ENCODE measurements at regions not wholly inside any gene's neighbourhood (a gene's known extent, or its start where the extent isn't known, plus 50 kb on each side); places are given as distances from the start of the nearest gene placed in this dataset.
"Not testable (repeated sequence)": the region's sequence is repeated elsewhere in the genome, so short reads cannot be mapped to it uniquely, and the experiment has no call there.

GRCh38 chr13:80754441-80754840 is 413.5 kb upstream of the SPRY2 start:
- no peak for DNase-seq

GRCh38 chr13:80753866-80754265 is 412.9 kb upstream of the SPRY2 start:
- no peak for DNase-seq

- DNase-seq, result no peak
Measured at GRCh38 chr13:80751854-80752253, 410.9 kb upstream of the SPRY2 start.

- DNase-seq, result no peak
Measured at GRCh38 chr13:80744147-80744914, 403.4 kb upstream of the SPRY2 start.

DNA sequence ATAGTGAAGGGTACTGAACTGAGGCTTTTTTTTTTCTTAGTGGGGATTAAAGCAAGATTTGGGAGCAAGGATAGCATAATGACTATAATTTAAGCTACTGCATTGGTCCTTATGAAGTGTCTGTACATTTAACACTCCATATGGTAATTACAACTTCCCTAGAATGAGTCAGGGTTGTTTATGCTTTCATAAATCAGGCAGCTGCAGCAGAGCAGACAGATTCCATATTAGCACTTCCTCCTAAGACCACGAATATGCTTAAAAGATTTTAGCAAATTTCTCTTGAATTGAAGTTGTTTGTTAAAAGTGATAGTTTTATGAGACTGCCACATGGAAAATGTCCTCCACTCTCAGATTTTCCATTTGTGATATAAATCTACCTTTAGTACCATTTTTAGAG is 401.1 kb upstream of the SPRY2 start:
- no peak for DNase-seq

DNA sequence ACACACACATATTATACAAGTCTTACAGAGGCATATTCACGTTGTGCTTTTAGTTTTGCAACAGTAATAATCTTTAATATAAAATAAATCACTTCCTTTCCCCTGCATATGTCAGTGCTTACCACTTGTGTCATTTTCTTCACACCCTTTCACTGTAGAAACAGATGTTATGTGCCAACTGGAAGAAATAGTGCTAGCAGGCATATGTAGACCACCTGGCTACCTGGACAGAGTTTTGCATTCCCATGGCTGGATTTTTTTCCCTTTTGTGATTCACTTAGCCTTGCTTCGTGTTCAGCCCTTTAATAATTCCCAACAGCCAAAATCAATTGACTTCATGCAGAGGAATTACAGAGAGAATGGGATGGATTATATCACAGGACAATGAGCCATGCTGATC is 399.1 kb upstream of the SPRY2 start:
- DNase-seq, result no peak

GRCh38 chr13:80737513-80737912 is 396.6 kb upstream of the SPRY2 start:
- DNase-seq, result no peak

- DNase-seq, result no peak
Measured at GRCh38 chr13:80727321-80727975, 386.5 kb upstream of the SPRY2 start.

DNA sequence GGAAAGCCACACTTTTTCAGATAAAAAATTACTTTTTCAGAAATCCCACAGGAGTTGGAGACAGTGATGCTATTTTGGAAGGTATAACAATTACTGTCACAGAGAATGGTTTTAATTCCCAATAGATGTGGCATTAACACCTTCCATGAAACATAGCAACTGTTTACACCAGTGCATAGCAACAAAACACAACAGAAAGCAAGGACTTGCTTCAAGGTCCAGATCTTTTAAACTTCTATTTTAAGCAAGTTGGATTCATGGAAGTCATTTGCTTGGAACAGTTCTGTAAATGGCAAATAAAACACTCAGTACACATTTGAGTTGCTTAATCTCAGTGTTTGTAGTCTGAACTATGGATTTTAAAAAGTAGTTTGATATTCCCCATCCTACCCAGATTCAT is 385.9 kb upstream of the SPRY2 start:
- DNase-seq, result no peak

DNA sequence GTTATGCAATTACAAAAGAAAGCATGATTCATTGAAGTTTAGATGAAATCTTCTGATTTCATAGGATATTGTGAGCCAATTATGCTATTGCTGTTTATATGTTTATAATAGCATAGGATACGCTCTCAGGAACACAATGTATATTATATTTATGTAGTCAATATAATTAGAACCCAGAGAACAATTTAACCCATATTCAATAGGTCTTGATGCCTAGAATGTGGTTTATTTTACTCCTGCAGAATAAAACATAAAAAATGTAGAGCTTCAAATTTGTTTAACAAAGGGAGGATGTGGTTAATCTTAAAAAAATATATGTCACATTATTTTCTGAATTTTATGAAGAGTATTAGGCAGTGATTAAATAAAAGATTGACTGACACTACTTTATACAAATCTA is 380.8 kb upstream of the SPRY2 start:
- no peak for DNase-seq

DNA sequence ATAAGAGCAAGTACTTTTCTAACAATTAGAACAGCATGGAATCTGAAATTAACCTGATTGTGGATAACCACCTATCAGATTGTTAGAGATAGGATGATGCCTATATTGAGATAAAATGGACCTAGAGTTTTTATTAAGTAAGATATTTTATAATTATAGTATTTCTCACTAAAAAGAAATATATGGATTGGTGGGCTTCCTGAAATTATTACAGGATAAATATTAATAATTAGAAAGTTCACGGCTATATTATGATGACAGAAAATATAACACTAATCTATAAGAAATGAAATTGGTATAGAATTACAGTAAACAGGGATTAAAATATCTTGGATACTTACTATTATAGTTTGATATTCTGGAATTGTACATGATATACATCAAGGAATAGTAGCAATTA is 378.0 kb upstream of the SPRY2 start:
- DNase-seq, result no peak

GRCh38 chr13:80717776-80718175 is 376.9 kb upstream of the SPRY2 start:
- no peak for DNase-seq

DNA sequence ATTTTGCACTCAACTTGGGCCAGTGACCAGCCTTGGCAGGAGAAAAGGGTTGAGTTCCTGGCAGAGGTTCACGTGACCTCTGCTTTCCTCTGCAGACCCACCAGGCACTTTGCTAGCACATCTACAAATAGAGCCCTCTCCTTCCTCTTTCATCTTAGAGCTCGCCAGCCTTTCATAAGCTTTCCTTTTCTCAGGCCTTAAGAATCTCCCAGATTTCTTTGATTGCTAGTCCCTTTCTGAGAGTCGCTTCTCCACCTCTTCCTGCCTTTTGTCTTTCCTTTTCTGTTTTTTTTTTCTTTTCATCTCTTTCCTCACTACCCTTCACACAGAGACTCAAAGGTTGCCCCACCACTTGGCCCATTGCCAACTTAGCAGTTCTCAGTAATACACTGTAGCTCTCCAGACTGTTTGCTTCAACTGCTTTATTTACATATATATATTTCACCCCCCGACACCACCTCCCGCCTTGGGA is 375.7 kb upstream of the SPRY2 start:
- peak in 1 of 56 donors; percentile 13 for DNase-seq

DNA sequence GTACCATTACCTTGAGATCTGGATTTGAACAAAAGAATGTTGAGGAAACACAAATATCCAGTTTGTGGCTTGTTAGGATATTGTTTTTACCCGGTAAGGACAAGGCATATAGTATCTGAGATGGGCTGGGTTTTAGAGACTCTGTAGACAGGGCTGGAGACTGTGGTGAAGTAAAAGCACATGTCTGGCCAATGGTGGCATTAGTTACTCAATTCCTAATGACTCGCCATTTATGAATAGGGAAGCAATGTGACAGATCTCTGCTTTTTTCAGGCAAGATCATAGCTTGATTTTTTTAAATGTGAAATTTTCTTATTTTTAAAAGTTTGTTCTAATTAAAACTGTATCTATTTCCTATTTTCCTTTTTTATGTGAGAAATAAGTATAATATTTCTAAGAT is 371.1 kb upstream of the SPRY2 start:
- no peak for DNase-seq

DNA sequence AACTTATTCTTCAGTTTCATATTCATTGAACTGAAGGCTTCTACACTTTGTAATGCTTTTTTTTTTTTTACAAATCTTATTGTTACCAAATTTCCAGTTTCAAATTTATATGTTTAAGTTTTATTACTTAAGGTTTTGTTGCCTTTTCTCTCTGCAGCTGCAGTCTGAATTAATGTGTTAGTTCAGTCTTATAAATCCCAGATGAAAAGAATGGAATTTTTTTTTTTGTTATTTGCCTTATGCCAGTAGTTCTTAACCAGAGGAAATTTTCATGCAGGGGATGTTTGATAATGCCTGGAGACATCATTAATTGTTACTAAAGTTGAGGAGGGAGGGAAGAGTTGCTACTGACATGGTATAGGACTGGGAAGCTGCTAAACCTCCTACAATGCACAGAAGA is 367.9 kb upstream of the SPRY2 start:
- no peak for DNase-seq

DNA sequence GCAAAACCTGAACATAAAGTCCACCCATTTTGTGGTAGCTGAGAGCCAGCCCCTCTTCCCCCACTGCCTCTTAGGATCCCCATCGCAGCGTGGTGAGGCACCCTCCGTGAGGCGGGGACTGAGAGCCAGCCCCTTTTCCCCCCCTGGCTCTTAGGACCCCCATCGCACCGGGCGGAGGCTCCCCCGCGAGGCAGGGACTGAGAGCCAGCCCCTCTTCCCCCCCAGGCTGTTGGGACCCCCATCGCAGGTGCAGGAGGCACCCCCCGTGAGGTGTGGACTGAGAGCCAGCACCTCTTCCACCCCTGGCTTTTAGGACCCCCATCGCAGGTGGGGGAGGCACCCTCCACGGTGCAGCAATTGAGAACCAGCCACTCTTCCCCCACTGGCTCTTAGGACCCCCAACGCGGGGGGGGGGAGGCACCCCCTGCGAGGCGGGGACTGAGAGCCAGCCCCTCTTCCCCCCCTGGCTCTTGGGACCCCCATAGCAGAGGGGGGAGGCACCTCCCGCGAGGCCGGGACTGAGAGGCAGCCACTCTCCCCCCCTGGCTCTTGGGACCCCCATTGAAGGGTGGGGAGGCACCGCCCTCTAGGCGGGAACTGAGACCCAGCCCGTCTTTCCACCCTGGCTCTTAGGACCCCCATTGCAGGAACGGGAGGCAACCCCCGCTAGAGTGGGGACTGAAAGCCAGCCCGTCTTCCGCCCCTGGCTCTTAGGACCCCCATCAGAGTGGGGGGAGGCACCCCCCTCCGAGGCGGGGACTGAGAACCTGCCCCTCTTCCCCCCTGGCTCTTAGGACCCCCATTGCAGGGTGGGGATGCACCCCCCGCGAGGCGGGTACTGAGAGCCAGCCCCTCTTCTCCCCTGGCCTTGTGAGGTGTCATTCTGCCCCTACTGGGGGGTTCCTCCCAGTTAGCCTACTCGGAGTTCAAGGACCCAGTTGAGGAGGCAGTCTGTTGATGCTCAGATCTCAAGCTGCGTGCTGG is 366.4 kb upstream of the SPRY2 start:
- DNase-seq, result no peak

DNA sequence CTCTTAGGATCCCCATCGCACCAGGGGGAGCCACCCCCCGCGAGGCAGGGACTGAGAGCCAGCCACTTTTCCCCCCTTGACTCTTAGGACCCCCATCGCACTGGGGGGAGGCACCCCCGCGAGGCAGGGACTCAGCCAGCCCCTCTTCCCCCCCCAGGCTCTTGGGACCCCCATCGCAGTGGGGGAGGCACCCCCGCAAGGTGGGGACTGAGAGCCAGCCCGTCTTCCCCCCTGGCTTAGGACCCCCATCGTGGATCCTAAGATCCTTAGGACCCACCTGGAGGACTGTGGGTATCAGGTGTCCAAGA is 365.2 kb upstream of the SPRY2 start:
- DNase-seq, result no peak

DNA sequence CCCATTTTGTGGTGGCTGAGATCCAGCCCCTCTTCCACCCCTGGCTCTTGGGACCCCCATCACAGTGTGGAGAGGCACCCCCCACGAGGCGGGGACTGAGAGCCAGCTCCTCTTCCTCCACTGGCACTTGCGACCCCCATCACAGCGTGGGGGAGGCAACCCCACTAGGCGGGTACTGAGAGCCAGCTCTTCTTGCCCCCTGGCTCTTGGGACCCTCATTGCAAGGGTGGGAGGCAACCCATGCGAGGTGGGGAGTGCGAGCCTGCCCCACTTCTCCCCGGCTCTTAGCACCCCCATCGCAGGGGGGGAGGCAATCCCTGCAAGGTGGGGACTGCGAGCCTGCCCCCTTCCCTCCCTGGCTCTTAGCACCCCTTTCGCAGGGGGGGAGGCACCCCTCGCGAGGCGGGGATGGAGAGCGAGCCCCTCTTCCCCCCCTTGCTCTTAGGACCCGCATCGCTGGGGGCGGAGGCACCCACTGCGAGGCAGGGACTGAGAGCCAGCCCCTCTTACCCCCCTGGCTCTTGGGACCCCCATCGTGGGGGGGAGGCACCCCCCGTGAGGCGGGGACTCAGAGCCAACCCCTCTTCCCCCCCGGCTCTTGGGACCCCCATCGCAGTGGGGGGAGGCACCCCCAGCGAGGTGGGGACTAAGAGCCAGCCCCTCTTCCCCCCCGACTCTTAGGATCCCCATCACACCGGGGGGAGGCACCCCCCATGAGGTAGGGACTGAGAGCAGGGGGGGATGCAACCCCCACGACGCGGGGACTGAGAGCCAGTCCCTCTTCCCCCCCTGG is 364.6 kb upstream of the SPRY2 start:
- no peak for DNase-seq

DNA sequence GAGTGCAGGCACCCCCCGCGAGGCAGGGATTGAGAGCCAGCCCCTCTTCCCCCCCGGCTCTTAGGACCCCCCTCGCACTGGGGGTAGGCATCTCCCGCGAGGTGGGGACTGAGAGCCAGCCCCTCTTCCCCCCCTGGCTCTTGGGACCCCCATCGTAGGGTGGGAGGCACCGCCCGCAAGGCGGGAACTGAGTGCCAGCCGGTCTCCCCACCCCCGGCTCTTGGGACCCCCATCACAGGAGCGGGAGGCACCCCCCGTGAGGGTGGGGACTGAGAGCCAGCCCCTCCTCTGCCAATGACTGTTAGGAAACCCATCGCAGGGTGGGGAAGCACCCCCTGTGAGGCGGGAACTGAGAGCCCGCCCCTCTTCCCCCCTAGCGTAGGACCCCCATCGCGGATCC is 363.4 kb upstream of the SPRY2 start:
- DNase-seq, result no peak

DNA sequence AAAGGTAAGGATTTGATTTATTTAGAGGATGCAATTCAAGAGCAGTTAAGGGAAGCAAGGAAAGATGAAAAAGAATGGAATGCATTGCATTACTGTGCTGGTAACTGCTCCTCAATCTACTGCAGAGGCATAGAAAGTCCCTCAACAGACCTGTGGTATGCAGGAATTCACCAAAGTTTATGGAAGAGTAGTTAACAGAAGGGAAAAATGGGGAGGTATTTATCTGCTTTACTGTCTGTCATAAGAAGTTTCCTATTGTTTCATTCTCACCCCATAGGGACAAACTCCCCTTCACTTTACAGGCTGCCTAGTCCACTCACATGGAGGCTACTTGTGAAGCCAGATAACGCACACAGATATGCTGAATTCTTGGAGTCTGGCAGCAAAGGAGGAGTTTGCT is 354.9 kb upstream of the SPRY2 start:
- DNase-seq, result no peak

DNA sequence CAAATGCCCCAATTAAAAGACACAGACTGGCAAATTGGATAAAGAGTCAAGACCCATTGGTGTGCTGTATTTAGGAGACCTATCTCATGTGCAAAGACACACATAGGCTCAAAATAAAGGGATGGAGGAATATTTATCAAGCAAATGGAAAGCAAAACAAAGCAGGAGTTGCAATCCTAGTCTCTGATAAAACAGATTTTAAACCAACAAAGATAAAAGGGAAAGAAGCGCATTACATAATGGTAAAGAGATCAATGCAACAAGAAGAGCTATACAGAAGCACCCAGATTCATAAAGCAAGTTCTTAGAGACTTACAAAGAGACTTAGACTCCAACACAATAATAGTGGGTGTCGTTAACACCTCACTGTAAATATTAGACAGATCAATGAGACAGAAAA is 350.9 kb upstream of the SPRY2 start:
- DNase-seq, result not testable (repeated sequence)
